Limb (tissue), 2 donors: ENCODE measurements at regions not wholly inside any gene's neighbourhood (a gene's known extent, or its start where the extent isn't known, plus 50 kb on each side); places are given as distances from the start of the nearest gene placed in this dataset.
A peak's percentile ranks its signal among the peaks of the same experiment; 100 is the strongest.

Experiments
- DNase-seq, 2 donors: peaks; one replicate each; pipeline ENCODE4 v3.0.0-alpha.2; 2016; ENCODE audit errors: extremely low spot score in 2 of 2

DNA sequence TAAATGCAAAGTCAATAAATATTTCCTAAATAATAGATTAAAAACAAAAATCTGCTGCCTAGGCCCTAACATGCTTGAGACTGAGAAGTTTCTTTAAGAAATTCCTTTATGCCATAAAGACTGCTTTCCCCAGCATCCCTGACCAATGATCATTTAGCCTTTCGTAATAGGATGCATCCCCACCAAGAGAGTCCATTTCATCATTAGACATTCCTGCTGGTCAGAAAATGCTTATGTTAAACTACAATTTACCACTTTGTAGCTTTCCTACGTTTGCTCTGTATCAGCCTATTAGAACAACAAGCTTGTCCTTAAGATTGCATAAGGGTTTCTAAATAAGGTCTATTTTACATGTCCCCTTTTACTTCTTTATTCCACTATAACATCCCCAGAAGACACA is 59.8 kb upstream of the HSF2 start:
- DNase-seq = no peak

DNA sequence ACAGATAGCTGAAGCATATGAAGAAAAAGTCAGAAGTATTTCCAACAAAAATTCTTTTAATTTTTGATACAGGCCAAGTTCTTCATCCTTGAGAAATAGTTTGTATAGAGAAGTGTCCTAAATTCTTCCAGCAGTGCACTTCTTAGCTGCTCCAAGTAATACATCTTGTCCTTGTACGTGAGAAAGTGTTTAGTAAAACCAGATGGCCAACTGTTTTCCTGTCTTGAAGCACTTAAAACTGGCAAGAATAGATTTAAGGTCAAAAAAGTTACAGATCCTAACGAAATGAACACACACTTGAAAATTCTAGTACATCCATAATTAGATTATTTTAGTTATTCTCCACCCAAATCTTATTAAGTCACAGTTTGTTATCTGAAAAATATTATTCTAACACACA is 52.2 kb upstream of the HSF2 start:
- peak in 1 of 2 donors; percentile 56 for DNase-seq

DNA sequence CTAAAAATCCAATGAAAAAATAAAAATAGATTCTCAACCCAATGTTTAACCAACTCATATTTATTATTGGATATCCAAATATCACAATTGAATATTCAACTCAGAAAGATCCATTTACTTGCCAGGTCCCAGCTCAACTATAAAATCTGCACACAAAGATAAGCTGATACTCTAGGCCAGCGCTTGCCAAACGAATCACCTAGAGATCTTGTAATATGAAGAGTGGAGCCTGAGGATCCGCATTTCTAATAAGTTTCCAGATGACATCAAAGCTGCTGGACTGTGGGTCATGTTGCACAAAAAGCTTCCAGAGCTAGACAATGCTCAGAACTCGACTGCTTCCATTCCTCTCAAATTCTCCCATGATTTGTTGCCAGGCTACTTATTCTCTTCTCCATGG is 51.7 kb upstream of the HSF2 start:
- DNase-seq = no peak
